ENCODE measurements at regions not wholly inside any gene's neighbourhood (a gene's known extent, or its start where the extent isn't known, plus 50 kb on each side); places are given as distances from the start of the nearest gene placed in this dataset.

DNA sequence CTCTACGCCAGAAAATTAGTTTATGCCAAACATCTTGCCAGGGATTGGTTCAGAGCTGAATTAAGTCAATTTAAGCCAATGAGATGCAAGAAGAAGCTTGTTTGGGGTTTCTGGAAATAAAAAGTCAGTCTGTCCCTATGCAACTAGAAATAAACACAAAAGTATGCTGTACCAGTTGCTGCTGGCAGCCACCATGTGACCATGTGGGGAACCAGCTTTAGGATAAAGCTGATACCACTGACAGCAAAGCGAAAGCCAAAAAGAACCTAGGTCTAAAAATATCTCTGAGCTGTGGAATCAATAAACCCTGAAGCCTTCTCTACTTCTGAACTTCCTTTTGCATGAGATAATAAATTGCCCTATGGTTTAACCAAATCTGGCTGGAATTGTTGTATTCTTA lies 181.8 kb upstream of the PARD3B start:
- ATAC-seq (no peak), DNase-seq (no peak), FAIRE-seq (no peak)
- no peaks in the 10 kb centered on the region for H3K27me3 ChIP-seq
- H3K4me3 ChIP-seq, result no peak overlapping the region
- H3K36me3 ChIP-seq, result no peaks in the 10 kb centered on the region
- no peaks in the 10 kb centered on the region for H3K4me1 ChIP-seq
- no peak overlapping the region for H3K27ac ChIP-seq
- intact Hi-C loops (cut with DNase I), result no loop called here
- TF ChIP-seq CTCF (IDR thresholded peaks at IDR 0.05), result no peak
- H3K9me3 ChIP-seq, result no peaks in the 10 kb centered on the region
- 74 to 94% methylated on average over 2 of the region's 2 CpGs for WGBS, 2 donors

DNA sequence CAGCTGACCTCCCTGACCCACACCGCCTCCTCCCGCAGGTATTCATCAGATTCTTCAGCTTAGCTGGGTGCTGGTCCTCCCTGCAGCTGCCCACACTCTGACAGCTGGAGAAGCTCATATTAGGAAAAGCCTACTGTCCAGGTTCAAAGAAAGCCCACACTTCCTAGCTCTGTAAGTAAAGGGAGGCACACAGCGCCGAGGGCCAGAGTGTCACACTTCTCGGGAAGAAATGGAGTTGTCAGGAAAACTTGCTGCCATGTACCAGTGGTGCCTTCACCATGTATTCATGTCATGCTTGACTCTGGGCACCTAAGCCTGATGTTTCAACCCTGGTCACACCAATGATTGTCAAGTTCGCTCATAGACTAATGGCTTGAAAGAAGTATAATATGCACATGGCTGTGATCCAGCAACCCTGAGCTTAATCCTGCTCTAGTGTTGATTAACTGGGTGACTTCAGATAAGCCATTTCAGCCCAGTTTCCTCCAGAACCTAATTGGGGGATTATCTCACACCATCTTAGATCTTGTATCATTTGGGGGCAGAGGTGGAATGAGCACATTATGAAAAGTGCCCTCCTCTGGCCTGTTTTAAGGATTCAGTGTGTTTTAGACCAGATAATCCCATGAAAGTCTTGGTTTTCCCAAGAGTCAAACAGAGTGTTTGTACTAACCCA lies 180.3 kb upstream of the PARD3B start:
- Histone ChIP-seq H3K27ac (no peak overlapping the region), H3K4me1 (no peaks in the 10 kb centered on the region), H3K9me3 (no peaks in the 10 kb centered on the region), H3K4me3 (no peak overlapping the region), H3K36me3 (no peaks in the 10 kb centered on the region), H3K27me3 (no peaks in the 10 kb centered on the region)
- DNase-seq (no peak), FAIRE-seq (no peak), ATAC-seq (no peak)
- no peak for TF ChIP-seq CTCF (IDR thresholded peaks at IDR 0.05)
- intact Hi-C loops (cut with DNase I), result no loop called here
- 93 to 94% methylated on average over 6 of the region's 6 CpGs for WGBS, 2 donors

GRCh38 chr2:204365811-204366210 lies 179.5 kb upstream of the PARD3B start:
- no peaks in the 10 kb centered on the region for H3K27me3 ChIP-seq
- no peak for ATAC-seq
- TF ChIP-seq CTCF (IDR thresholded peaks at IDR 0.05), result no peak
- intact Hi-C loops (cut with DNase I), result no loop called here
- H3K36me3 ChIP-seq, result no peaks in the 10 kb centered on the region
- H3K27ac ChIP-seq, result no peak overlapping the region
- 85% methylated on average over 4 of the region's 4 CpGs for WGBS, 2 donors
- no peak for DNase-seq
- no peak overlapping the region for H3K4me3 ChIP-seq
- FAIRE-seq, result no peak
- no peaks in the 10 kb centered on the region for H3K9me3 ChIP-seq
- H3K4me1 ChIP-seq, result no peaks in the 10 kb centered on the region

GRCh38 chr2:204367466-204367865 lies 177.8 kb upstream of the PARD3B start:
- TF ChIP-seq CTCF (IDR thresholded peaks at IDR 0.05), result no peak
- H3K27me3 ChIP-seq, result no peaks in the 10 kb centered on the region
- no peak overlapping the region for H3K27ac ChIP-seq
- no peak for ATAC-seq
- no peaks in the 10 kb centered on the region for H3K4me1 ChIP-seq
- H3K36me3 ChIP-seq, result no peaks in the 10 kb centered on the region
- no peak for FAIRE-seq
- DNase-seq, result no peak
- H3K4me3 ChIP-seq, result no peak overlapping the region
- 65 to 77% methylated on average over 5 of the region's 5 CpGs for WGBS, 2 donors
- H3K9me3 ChIP-seq, result no peaks in the 10 kb centered on the region
- intact Hi-C loops (cut with DNase I), result no loop called here

DNA sequence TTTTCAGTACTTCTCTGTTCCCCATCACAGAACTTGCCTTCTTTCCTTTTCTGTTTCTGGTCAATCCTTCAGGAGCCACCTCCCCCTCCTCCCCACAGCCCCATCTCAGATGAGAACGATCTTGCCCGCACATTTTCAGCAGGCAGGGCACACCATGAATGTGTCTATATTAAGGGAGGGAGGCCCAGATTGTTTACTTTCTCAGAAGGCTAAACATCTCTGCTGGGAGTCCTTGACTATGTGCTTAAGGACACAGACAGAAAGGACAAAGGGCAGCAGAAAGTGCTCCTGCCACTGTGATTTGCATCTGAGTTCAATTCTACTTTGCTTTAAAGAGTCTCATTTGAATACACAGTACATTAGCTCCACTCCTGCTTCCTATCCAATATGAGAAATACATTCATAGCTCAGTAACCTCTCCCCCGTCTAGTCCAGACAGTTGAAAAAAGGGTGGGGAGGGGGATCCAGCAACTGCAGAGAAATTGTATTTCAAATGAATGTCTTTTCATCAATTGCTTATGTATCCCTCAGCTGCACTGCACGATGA lies 175.0 kb upstream of the PARD3B start:
- no peak for DNase-seq
- Histone ChIP-seq H3K27ac (no peak overlapping the region), H3K4me3 (no peak overlapping the region), H3K9me3 (no peaks in the 10 kb centered on the region), H3K36me3 (no peaks in the 10 kb centered on the region), H3K27me3 (no peaks in the 10 kb centered on the region), H3K4me1 (no peaks in the 10 kb centered on the region)
- 48 to 50% methylated on average over 4 of the region's 4 CpGs for WGBS, 2 donors
- intact Hi-C loops (cut with DNase I), result no loop called here
- ATAC-seq, result no peak
- no peak for FAIRE-seq
- no peak for TF ChIP-seq CTCF (IDR thresholded peaks at IDR 0.05)

Data from pancreas (tissue), 10 donors.